HK-2 (cell line): ENCODE measurements at regions not wholly inside any gene's neighbourhood (a gene's known extent, or its start where the extent isn't known, plus 50 kb on each side); places are given as distances from the start of the nearest gene placed in this dataset.

ENCODE experiments used
- DNase-seq: peaks from one replicate; pipeline ENCODE4 v3.0.0-alpha.2; 2018; ENCODE audit not compliant: unreplicated experiment

DNA sequence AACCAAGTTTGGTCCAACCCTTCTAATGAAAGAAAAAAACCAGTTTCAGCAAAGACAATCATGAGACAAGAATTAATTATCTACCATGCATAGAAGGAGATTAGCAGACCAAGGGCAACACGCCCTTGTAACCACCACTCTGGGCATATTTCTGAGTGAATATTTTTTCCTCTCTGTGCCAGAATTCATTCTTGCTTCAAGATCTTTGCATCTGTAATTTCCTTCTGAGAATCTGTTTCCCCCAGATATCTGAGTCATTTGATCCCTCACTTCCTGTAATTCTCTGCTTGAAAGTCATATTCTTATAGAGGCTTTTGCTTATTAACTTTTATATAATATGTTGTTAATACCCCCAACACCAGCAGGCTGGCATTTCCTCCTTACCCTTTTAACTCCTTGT lies 243.7 kb downstream of the SLC16A7 start:
- no peak for DNase-seq

DNA sequence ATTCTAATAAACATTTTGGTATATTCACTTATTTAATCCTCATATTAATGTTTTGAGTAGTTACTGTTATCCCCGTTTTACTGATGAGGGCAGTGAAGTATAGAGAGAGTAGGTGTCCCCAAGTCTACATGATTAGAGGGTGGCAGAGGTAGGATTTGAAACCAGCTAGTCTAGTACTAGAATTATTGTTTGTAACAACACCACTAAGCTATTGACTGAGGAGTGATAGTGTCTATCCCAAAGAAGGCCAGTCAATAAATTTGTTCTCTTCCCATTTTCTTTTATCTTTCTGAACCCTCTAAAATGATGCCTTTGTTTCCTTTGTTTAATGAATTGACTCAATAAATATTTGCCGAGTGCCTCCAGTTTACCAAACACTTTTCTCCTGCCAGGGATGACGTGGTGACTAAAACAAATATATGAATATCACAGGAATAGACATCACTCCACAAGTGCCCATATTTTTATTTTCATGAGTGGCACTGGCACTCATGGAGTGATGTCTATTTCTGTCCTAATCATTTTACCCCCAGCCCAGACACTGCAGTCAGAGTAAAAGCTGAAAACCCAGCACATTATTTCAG lies 247.5 kb downstream of the SLC16A7 start:
- DNase-seq, result no peak

DNA sequence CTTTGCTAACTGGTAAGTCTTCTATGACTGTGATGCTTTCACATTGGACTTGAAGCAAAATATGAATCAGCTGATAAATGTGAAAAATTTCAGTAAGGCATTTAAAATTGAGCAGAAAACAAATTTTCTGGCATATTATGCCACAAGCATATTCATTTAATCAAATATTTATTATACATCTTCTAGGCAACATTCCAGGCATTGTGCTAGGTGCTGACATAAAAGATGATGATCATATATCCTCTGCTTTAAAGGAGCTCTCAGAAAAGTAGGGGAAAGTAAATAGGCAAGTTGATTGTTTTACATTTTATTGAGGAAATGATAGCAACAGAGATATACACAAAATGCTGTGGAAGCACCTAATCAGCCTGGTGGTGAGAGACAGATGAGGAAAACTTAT lies 248.9 kb downstream of the SLC16A7 start:
- no peak for DNase-seq

DNA sequence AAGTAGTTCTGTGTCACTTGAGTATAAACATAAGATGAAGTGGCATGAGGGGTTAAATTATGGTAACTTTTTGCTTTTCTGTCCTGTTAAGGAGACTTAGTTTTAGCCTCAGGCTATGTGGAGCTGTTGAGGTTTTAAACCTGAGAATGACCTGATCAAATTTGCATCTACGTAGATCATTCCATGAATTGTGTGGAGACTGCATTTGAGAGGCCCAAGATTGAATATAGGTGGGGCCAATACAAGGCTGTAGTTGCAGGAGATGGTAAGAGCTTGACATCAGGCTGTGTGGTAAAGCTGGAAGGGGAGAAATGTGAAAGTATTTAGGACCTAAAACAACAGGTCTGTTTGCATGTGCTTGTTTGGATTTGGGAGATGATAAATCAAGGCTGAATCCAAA lies 249.5 kb downstream of the SLC16A7 start:
- no peak for DNase-seq

DNA sequence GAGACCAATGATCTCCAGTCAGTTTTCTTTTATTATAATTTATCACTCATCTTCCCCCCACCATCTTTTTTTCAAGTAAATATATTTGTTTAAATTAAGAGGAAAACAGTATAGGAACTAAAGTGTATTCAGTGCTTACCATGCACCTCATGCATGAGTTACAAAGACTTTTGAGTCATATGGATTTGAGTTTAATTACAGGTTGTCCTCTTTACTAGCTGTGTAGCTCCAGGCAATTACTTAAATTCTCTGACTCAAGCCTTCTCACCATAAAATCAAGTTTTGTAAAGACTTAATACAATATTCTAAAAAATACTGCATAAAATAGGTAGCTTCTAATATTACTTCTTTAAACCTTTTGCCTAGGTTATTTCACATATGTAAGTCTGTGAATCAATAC lies 251.3 kb downstream of the SLC16A7 start:
- DNase-seq, result no peak

DNA sequence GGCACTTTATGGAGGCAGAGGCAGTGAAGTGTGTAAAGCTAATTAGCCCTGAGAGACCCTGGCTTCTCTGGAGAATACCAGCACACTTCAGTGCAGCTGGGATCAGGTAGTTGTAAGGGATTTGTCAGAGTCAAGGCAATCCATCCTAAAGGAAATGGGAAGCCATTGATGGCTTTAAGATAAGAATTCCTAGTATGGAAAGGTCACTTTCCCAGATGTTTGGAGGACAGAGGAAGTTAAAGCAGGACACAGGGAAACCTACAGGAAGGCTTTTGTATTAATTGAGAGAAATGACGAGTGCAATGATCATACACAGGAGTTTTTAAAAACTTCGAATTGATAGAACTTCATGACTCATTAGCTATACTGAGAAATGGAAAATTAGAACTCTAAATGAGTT lies 254.4 kb downstream of the SLC16A7 start:
- no peak for DNase-seq

DNA sequence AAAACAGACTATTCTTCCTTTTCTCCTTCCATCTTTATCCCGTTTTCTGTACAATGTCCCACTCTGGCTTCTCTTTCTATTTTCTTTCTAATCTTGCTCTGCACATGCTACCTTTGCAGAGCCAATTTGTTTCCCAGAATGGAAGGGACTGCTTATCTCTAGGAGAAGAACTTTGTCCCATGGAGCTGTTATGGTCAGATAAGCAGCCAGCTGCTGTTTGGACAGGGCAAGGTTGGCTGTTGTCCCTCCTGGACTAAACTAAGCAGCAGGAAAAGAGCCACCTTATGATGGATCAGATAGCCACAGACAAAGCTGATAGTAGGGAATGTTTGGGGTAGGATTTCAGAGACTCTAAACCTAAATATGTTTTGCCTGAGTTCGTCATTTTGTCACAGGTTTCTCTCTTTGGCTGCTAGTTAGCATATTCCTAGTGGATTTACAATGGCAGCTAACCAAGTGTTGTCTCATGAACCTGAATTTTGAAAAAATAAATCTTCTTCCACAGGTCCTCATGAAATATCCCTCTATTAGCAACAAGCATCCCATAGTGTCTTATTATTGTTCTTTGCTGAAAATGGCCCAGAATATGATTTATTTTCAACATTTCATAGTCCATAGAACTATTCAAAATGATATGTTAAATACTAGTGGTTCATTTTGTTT lies 262.8 kb downstream of the SLC16A7 start:
- DNase-seq, result no peak

DNA sequence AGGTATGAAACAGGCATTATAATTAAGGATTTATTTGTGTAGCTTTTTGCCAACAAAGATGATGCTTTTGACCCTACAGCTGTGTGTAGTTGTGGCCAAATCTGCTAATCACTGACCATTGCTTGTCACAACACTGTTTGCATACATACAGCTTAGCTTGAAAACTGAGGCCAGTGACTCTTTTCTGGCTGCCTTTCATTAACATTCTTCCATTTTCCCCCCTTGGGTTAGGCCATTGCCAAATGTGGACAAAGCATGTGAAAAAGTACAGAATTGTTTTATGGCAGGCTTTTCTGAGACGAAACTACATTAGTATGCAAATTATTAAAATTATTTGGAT lies 263.3 kb downstream of the SLC16A7 start:
- no peak for DNase-seq

DNA sequence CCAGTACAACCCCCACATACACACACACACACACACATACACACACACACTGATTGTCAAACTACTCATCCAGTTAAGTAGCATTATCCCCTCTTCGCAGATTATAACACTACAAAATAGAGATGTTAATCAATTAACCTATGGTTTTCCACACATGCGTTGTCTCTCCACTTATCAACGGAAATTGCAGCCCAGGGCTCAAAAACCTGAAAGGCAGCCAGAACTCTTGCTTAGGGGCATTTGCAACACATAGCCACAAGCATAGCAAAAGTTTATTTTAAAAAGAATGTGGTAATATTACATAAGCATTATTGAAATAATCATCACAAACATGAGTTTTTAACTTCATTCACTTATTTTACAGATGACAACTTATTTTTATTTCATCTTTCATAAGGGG lies 265.8 kb downstream of the SLC16A7 start:
- DNase-seq, result no peak

DNA sequence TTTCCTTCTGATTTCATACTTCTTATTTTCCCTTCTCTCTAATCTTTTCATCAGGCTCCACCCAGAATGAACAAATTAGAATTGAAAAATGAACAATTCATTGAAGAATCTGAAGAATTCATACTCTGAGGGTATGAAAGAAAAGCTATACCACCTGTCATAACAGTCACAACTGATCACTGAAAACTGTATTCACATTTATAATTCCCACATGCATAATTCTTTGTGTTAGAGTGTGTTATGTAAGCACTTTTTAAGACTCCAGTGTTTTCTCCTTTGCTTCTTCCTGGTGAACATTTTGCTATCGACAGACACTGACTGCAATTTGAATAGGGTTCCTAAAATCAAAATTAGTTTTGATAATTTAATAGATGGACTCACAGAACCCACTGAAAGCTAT lies 271.2 kb downstream of the SLC16A7 start:
- no peak for DNase-seq

DNA sequence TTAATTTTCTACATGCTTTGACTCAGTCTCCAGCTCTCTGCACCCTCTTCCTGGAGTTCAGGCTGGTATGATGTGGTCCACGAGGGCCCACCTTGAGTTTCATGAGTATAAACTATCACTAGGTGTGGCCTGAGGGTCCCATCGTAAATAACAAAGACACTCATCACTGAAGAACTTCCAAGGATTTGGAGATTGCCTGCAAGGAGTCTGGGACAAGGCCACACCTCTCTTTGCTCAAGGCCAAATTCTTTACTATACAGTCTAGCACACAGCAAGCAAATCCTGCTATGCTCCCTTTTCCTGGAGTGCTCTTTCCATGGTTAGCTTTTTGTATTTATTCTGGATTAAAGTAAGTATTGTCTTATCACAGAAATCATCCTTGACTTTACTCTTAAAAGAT lies 271.9 kb downstream of the SLC16A7 start:
- no peak for DNase-seq

DNA sequence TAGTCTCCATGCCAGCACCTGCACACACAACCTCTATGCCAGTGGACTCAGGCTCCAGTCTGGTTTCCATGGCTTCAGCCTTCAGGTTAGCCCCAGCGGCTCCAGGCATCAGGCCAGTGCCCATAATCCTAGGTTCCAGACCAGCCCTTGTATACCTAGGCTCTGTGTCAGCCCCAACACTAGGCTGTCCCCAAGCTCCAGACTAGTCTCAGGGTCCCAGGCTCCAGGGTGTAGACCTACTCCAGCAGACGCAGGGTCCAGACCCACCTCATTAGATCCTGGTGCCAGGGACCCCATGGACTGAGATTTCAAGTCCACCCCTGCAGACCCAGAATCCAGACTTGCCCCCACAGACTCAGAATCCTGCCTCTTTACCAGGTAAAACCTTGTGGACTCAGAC lies 275.9 kb downstream of the SLC16A7 start:
- no peak for DNase-seq

DNA sequence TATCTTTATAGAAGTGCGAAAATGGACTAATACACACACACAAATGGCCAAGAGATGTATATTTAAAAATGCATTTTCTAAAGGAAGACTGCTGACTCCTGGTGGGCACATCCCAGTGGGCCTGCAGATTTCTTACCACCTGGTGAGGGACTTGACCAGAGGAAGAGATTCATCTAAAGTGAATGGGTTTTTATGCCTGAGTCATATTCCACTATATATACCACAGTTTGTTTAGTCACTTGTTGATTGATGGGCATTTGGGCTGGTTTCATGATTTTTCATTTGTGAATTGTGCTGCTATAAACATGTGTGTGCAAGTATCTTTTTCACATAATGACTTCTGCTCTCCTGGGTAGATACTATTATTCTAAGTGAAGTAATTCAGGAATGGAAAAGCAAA lies 277.3 kb downstream of the SLC16A7 start:
- DNase-seq, result no peak

DNA sequence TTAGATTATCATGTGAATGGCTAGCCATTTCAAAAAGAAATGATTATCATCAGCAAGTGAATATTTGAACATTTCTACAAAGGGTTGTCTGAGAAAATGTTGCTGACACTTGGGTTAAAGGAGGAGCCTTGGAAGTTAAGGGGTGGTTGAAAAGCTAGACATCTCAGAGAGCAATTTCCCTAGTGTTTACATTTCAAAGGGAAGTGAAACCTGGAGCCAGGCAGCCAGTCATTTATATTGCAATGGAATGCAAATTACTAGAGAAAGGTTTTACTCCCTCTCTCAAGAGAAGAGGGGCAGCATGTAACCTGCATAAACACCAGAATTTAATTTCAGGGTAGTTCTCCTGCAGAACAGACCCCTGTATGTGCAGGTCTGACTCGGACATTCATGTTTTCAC lies 279.0 kb downstream of the SLC16A7 start:
- no peak for DNase-seq

DNA sequence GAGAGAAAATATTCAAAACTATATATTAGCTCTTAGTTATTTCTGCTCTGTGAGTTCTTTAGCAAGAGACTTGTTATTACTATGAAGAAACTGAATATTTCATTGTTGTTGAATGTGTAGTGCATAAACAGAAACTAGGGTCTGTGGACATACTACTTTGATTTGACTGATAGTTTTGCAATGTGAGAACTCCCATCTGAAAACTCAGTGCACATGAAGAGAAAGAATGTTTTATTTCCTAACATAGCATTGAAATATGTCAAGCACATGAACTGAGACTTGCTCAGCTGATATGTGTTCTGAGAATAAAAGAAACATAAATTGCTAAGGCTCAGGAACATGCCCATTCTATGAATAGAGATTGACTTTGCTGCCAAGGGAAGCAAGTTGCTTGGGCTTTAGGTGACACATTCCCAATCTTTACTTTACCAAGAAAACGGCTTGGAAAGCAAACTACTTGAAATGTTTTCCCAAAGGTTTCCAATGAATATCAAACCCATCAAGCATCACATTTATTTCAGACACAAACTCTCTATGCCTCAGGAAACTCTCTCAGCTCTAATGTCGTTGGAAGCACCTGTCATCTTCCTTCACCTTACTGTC lies 290.4 kb downstream of the SLC16A7 start:
- no peak for DNase-seq

DNA sequence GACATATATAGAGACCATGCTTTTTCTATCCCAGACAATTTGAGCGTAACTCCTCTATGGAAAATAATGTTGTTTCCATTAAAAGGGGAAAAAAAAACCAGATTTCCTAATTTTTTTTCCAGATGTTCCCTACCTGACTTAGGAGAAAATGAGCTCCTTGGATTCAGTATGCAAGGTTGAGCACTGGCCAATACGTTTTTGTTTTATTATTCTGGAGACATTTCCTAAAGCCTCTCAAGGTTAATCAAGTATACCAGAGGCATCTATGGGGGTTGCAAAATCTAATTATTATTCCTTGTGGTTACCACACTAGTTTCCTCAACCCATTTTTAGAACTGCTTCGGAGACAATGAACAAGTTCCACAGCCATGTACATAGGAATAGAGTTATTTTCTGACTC lies 291.3 kb downstream of the SLC16A7 start:
- DNase-seq, result no peak

DNA sequence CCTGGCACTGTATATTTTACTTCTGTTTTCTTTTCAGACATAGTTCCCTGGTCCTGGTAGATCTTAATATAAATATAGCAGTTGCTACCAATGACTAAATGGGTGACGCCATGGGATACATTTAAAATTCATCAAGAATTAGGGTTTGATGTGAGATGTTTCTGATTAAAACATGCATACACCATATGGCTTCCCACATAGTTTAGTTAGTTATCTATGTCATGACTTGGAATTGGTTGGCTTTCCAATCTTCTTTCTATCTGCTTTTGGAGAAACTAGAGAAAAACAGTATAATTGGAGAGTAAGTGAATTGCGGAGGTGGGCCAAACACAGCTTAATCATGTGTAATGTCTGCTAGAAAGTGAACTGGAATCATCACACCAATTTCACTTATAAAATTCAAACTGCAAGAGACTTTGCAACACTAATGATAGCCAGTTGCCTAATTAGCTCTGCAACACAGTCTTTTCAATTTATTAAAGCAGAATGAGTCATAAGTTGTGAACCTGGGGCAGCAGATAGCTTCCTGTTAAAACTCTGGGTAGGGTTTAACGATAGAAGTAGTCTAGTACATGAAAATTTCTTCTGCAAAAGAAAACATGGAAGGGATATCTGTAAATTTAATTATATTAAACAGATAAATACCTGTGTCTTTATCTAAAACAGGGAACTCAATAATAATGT lies 295.2 kb downstream of the SLC16A7 start:
- no peak for DNase-seq

DNA sequence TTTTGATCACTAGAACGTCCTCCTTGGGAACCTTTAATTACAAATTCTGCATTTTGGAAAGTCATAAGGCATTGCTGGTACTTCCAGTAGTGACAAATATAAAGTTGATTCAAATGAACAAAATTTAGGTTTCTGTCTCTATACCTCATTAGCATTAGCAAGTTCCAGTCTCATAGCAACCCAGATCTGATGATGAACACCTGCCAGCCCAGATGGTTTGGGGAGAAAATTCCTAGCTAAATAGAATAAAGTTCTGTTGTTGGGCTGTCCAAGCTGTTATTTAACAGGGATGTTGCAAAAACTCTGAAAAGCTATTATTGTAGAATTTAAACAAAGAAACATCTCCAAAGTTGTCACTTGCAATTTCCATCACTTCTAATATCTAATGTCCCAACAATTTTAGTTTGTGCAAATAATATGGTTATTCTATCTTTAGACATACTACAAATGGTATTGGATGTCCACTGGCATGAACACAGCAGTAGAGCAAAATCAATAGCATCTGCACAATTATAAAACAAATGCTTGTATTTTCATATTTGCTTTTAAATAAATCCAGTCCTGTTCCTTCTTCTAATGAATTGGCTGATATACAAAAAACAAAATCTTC lies 299.4 kb downstream of the SLC16A7 start:
- no peak for DNase-seq

DNA sequence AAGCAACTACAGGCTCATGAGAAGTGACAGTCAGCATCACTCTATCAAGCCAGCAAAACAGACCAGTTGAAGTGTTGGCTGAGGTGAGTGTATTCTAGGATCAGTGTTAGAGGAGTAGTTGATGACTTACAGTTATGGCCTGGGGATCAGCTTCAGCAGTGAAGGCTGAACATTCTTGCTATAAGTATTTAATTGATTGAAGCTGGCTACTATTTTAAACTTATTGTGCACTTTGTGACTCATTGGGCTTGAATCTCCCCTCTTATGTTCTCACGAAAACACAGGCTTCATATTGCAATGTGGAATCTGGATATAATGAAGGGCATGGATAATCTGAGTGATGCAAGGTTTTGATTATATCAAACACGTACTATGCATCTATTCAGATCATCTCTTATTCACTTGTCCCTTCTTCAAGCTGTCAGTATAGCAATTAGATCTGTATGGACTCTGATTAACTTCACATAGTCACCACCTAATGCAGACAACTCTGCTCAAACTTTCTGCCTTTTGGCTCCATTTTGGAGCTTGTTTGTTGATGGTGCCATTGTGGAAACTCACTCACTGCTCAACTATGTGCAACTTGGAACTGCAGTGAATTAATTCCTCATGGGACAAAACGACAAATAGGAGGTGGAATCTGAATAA lies 309.2 kb downstream of the SLC16A7 start:
- DNase-seq, result no peak

DNA sequence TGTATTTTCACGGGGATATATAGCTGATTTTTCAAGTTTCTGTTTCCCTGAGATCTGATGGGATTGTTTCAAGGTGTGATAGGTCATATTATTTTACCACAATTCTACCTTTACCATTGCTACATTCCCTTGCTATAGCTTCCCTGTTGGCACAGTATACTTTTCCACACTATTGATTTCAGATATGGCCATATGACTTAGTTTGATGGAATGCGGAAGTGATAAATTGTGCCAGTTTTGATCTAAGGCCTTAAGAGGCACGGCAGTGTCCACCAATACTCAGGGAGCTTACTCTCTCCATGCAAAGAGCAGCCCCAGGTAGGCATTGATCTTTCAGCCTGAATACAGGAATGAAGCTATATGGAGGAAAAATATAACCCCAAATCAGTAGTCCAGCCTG lies 315.7 kb downstream of the SLC16A7 start:
- DNase-seq, result no peak

DNA sequence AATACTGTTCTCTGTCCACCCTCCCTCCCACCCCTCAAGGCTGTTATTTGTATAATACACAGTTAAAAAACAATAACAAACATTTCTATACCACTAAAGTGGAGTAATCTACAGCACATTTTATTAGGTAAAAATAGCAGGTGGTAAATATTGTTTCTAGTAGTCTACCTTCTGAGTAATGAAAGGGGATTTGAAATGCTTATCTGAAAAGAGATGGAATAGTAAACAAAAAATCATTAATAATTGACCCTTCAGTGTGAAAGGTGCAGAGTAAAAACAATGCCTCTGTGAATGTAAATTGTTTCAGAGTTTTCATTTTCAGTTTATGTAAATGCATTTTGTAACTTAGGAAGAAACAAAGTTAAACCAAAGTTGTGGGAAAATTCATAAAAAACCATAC lies 321.2 kb downstream of the SLC16A7 start:
- DNase-seq, result no peak

DNA sequence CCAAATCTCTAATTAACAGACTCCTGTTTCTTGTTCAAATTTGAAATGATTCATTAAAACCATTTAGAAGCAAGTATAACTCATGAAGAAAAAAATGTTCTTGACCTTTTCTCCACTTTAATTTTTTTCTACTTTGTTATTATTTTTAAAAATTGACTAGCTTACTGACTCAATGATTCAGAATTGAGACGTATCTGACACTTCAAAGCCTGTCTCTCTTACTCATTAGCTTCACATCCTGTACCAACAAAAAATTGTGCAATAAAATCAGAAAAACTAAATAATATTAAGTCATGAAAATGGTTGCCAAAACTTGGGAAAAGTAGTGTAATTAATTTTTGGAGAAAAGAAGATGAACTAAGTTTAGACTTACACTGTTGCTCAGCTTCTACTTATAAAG lies 331.2 kb downstream of the SLC16A7 start:
- DNase-seq, result no peak
